Mesodermal cell (in vitro differentiated cells): ENCODE measurements at regions not wholly inside any gene's neighbourhood (a gene's known extent, or its start where the extent isn't known, plus 50 kb on each side); places are given as distances from the start of the nearest gene placed in this dataset.
"Not testable (repeated sequence)": the region's sequence is repeated elsewhere in the genome, so short reads cannot be mapped to it uniquely, and the experiment has no call there.

ENCODE experiments used
- H3K27ac ChIP-seq: 2 replicates; pipeline ENCODE4 v1.7.0; 2013; ENCODE audit warnings: mild to moderate bottlenecking, low read depth, low read length, moderate library complexity; ENCODE audit not compliant: severe bottlenecking
- H3K36me3 ChIP-seq: 2 replicates; pipeline ENCODE4 v1.7.1; 2013; ENCODE audit warnings: mild to moderate bottlenecking, low read length, moderate library complexity; ENCODE audit not compliant: control insufficient read depth, insufficient read depth
- H3K4me1 ChIP-seq: one replicate; pipeline ENCODE4 v1.7.1; 2013; ENCODE audit warnings: mild to moderate bottlenecking, low read length; ENCODE audit not compliant: insufficient read depth, control insufficient read depth, poor library complexity, severe bottlenecking
- H3K4me3 ChIP-seq: 2 replicates; pipeline ENCODE4 v1.7.0; 2013; ENCODE audit warnings: low read length, control low read depth, mild to moderate bottlenecking; ENCODE audit not compliant: insufficient read depth, poor library complexity, severe bottlenecking; ENCODE audit errors: extremely low read depth
- H3K9me3 ChIP-seq: 2 replicates; pipeline ENCODE4 v1.7.1; 2013; ENCODE audit warnings: mild to moderate bottlenecking, low read length, moderate library complexity; ENCODE audit not compliant: control insufficient read depth
- WGBS, 2 experiments: methylation state at CpG; one replicate each; pipeline ENCODE4 v1.1.5; 2013; ENCODE audit warnings: missing lambda C conversion rate in 2 of 2; ENCODE audit not compliant: insufficient coverage in 2 of 2; 5-methylcytosine and 5-hydroxymethylcytosine counted together

- Histone ChIP-seq H3K4me3 (no peak overlapping the region), H3K27ac (no peak overlapping the region), H3K9me3 (no peaks in the 10 kb centered on the region), H3K4me1 (no peaks in the 10 kb centered on the region), H3K36me3 (no peaks in the 10 kb centered on the region)
- 80 to 100% methylated on average over 1 of the region's 1 CpG for WGBS, 2 experiments
Observed at GRCh38 chr2:6109831-6110230, 417.6 kb downstream of the SOX11 start.

DNA sequence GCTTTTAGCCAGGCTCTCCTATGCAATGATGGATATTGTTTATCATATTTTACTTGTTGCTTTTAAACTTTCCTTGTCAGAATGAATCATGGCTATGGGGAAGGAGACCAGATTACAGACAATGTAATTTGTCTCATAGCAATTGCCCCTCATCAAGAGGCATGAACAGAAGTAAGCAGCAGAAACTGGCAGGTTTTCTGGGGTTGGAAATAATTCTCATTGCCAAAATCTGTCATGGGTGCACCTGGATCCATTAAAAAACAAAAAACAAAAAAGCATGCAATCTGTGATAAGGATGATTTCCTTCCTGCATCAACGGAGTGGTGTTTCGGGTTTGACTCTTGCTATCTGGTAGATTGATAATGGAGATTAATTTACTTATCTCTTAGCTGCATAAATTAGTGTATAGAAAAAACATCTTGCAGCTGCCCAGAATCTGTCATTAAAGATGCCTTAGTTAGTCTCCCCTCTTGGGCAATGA lies 419.6 kb downstream of the SOX11 start:
- no CpG with 5 or more reads among the region's 2 CpGs for WGBS, 2 experiments
- Histone ChIP-seq H3K4me3 (no peak overlapping the region), H3K9me3 (no peaks in the 10 kb centered on the region), H3K36me3 (no peaks in the 10 kb centered on the region), H3K27ac (no peak overlapping the region), H3K4me1 (no peaks in the 10 kb centered on the region)

GRCh38 chr2:6113786-6114185 lies 421.6 kb downstream of the SOX11 start:
- Histone ChIP-seq H3K27ac (no peak overlapping the region), H3K4me1 (no peaks in the 10 kb centered on the region), H3K36me3 (no peaks in the 10 kb centered on the region), H3K9me3 (no peaks in the 10 kb centered on the region), H3K4me3 (no peak overlapping the region)
- 53 to 95% methylated on average over 2 to 3 of the region's 4 CpGs for WGBS, 2 experiments

GRCh38 chr2:6127718-6128117 lies 435.5 kb downstream of the SOX11 start:
- no peaks in the 10 kb centered on the region for H3K4me1 ChIP-seq
- WGBS, 2 experiments = 84 to 100% methylated on average over 4 to 5 of the region's 5 CpGs
- H3K9me3 ChIP-seq = no peaks in the 10 kb centered on the region
- no peak overlapping the region for H3K27ac ChIP-seq
- H3K36me3 ChIP-seq = no peaks in the 10 kb centered on the region
- H3K4me3 ChIP-seq = no peak overlapping the region

GRCh38 chr2:6139142-6139541 lies 447.0 kb downstream of the SOX11 start:
- 71% methylated on average over 1 of the region's 3 CpGs; no CpG with 5 or more reads in 1 of the 2 experiments for WGBS, 2 experiments
- Histone ChIP-seq H3K4me1 (no peaks in the 10 kb centered on the region), H3K36me3 (no peaks in the 10 kb centered on the region), H3K27ac (no peak overlapping the region), H3K9me3 (no peaks in the 10 kb centered on the region), H3K4me3 (no peak overlapping the region)

DNA sequence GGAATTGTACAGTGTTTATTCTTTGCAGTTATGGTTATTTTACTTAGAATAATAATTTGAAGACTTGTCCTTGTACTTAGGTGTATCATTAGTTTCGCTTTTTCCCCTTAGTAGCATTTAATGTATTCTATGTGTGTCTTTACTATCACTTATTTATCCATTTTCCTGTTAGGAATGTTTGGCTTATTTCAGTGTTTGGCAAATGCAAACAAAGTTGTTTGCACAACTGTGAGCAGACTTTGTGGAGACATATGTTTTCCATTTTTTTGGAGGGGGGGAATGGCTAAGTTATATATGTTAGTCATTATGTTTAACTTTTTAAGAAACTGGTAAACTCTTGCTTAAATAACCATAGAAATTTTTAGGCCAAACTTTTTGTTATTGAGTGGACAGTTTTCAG lies 447.7 kb downstream of the SOX11 start:
- Histone ChIP-seq H3K36me3 (no peaks in the 10 kb centered on the region), H3K27ac (no peak overlapping the region), H3K4me1 (no peaks in the 10 kb centered on the region), H3K9me3 (no peaks in the 10 kb centered on the region), H3K4me3 (no peak overlapping the region)
- WGBS, 2 experiments = no CpG with 5 or more reads among the region's 1 CpG

DNA sequence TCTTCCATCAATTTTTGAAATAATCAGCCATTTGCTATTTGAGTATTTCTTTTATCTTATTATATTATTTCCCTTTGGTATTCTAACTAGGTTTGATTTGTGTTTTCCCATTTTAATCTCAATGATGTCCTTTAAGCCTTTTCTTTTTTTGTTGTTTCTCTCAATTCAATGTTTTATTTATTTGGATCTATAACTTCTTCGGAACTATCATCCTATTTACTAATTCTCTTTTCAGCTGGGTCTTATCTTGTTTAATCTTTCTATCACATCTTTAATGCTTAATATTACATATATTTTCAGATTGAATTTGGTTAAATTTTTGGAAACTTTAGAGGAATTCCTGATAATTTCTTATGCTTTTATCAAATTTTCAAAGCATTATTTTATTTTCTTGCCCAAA lies 448.3 kb downstream of the SOX11 start:
- Histone ChIP-seq H3K36me3 (no peaks in the 10 kb centered on the region), H3K27ac (no peak overlapping the region), H3K4me1 (no peaks in the 10 kb centered on the region), H3K4me3 (no peak overlapping the region), H3K9me3 (no peaks in the 10 kb centered on the region)
- no CpG with 5 or more reads among the region's 1 CpG for WGBS, 2 experiments

DNA sequence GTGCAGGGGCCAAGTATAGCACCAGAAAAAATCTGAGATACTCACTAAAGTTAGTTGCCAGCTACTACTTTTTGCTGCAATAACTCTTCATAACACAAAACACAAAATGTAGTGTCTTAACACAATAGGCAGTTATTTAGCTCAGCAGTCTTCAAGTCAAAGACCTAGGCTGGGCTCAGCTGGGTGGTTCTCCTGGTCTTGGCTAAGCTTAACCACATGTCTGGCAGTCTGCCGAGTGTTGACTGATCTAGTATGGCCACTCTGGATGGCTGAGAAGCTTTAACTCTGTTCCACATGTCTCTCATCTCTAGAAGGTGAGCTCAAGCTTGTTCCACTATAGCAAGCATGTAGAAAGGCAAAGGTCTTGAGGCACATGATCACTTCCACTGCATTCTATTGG lies 451.6 kb downstream of the SOX11 start:
- Histone ChIP-seq H3K9me3 (no peaks in the 10 kb centered on the region), H3K4me3 (no peak overlapping the region), H3K4me1 (no peaks in the 10 kb centered on the region), H3K27ac (no peak overlapping the region), H3K36me3 (no peaks in the 10 kb centered on the region)
- 78 to 100% methylated on average over 1 of the region's 1 CpG for WGBS, 2 experiments

DNA sequence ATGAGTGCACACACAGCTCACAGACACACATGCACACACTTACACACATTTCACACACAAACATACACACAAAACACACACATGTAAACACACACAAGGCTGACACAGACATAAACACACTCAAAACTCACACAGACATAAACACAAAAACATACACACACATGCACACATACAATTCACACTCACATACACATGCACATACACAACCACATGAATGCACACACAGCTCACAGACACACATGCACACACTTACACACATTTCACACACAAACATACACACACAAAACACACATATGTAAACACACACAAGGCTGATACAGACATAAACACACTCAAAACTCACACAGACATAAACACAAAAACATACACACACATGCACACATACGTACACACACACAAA lies 455.0 kb downstream of the SOX11 start:
- not testable (repeated sequence) for H3K27ac ChIP-seq, H3K36me3 ChIP-seq, H3K9me3 ChIP-seq, H3K4me1 ChIP-seq, H3K4me3 ChIP-seq
- 88 to 100% methylated on average over 1 of the region's 1 CpG for WGBS, 2 experiments

DNA sequence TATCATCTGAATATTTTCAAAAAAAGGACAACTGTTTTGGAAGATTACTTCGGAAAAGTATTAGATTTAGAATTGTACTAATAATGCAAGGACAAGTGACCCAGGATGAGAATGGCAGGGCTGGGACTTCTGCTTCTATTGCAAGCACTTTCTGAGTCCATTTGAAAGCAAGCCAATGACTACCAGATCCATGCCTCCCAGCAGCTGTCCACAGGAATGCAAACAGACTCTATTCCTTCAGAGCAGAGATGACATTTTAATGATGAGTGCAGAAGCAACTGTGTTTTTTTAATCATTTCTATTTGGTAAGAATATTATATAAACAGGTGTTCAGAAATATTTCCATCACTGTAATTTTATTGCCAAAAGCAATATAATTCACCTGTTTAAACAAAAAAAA lies 456.7 kb downstream of the SOX11 start:
- H3K9me3 ChIP-seq = no peaks in the 10 kb centered on the region
- no CpG with 5 or more reads among the region's 1 CpG for WGBS, 2 experiments
- no peak overlapping the region for H3K4me3 ChIP-seq
- no peaks in the 10 kb centered on the region for H3K36me3 ChIP-seq
- no peaks in the 10 kb centered on the region for H3K4me1 ChIP-seq
- H3K27ac ChIP-seq = no peak overlapping the region

DNA sequence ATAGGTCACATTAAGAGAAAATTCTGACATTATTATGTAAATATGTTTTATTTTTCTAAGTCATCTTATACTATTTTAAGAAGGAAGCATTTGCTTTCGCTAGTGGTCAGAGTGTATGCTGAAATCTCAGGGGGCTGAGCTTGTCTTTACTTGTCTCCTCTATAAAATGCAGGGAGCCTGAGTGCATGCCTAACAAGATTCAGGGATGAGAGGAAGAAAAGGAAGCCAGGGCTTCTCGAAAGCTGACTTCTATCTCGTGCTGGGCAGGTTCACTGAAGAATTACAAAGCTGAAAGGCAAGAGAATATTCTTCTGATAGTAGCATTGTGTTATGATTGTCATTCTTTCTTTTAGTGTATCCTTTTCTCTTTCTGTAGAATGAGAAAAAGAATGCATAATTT lies 467.4 kb downstream of the SOX11 start:
- no peaks in the 10 kb centered on the region for H3K36me3 ChIP-seq
- no peak overlapping the region for H3K4me3 ChIP-seq
- H3K4me1 ChIP-seq = no peaks in the 10 kb centered on the region
- H3K9me3 ChIP-seq = no peaks in the 10 kb centered on the region
- 23 to 50% methylated on average over 2 of the region's 3 CpGs for WGBS, 2 experiments
- H3K27ac ChIP-seq = no peak overlapping the region
